ENCODE measurements at regions not wholly inside any gene's neighbourhood (a gene's known extent, or its start where the extent isn't known, plus 50 kb on each side); places are given as distances from the start of the nearest gene placed in this dataset.

DNA sequence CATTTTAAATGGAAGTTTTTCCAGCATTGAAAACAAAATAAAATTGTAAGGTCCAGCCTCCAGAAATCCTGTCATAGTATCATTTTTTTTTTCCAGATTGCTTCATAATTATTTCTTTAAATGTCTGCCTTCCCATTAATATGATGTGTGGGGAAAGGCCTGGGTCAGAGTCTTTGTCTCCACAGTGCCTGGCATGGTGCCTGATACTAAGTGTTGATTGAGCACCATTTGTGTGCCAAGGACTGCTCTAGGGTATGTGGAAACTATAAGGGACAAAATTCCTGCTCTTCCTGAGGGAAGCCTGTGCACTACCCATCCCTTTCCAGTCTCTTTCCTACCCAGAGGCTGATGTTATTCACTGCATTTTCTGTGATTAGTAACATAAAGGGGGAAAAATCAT lies 53.1 kb upstream of the BEND4 start:
- TF ChIP-seq POLR2A (IDR thresholded peaks at IDR 0.05): no peak
- TF ChIP-seq, protein P1, sequence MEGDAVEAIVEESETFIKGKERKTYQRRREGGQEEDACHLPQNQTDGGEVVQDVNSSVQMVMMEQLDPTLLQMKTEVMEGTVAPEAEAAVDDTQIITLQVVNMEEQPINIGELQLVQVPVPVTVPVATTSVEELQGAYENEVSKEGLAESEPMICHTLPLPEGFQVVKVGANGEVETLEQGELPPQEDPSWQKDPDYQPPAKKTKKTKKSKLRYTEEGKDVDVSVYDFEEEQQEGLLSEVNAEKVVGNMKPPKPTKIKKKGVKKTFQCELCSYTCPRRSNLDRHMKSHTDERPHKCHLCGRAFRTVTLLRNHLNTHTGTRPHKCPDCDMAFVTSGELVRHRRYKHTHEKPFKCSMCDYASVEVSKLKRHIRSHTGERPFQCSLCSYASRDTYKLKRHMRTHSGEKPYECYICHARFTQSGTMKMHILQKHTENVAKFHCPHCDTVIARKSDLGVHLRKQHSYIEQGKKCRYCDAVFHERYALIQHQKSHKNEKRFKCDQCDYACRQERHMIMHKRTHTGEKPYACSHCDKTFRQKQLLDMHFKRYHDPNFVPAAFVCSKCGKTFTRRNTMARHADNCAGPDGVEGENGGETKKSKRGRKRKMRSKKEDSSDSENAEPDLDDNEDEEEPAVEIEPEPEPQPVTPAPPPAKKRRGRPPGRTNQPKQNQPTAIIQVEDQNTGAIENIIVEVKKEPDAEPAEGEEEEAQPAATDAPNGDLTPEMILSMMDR (IDR thresholded peaks at IDR 0.05): no peak
- H3K4me3 ChIP-seq (ENCODE audit: low read depth, poor library complexity, severe bottlenecking): no peak overlapping the region
- DNase-seq (ENCODE audit: low spot score in 2 of 2): no peak
- intact Hi-C loops (cut with DNase I; ENCODE audit: low total_unique reads): loop anchor here (10.0 kb wide), 1 partner anchor 1999 kb away; no protein-coding TSS in a partner anchor

DNA sequence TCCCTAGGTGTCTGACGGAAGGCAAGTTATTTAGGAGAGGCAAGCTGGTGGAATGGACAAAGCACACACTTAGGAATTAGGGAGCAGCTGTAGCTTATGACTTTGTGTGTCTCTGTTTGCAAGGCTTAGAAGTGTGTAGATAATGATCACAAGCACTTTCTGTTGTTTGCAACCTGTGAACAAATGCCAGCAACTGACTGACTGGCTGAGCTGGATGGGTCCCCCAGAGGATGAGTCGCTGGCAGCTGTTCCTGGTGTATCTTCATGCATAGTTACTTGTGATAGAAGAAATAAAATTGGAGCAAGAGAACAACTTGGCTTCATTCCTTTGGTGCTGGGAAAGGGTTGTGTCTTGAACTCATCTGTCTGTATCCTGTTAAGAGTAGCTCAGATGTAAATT lies 64.2 kb upstream of the BEND4 start:
- 46 to 57% methylated on average over 2 of the region's 2 CpGs for WGBS, 2 donors
- intact Hi-C loops (cut with DNase I; ENCODE audit: low total_unique reads): no loop called here
- no peak overlapping the region for H3K4me3 ChIP-seq (ENCODE audit: low read depth, poor library complexity, severe bottlenecking)
- TF ChIP-seq POLR2A (IDR thresholded peaks at IDR 0.05): no peak
- TF ChIP-seq, protein P1 (IDR thresholded peaks at IDR 0.05): no peak
- no peak for DNase-seq (ENCODE audit: low spot score in 2 of 2)

DNA sequence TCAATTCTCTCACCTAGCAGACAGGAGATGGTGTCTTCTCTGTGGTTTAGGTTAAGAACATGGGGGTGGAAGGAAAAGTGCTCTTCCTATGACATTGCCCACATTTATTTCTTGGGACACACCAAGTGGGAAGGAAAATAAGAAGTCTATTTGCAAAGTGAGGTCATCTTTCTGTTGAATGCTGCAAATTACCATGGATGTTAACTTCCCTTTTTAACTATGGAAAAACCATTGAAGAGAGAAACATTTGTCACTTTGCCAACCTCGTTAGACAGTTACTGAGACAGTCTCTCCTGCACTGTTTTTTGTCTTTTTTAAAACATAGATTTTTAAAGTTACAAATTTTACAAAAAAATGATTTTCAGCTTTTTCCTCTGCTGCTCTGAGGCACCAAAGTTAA lies 72.8 kb upstream of the BEND4 start:
- no peak overlapping the region for H3K4me3 ChIP-seq (ENCODE audit: low read depth, poor library complexity, severe bottlenecking)
- WGBS, 2 donors: 36 to 40% methylated on average over 1 of the region's 1 CpG
- DNase-seq (ENCODE audit: low spot score in 2 of 2): no peak
- intact Hi-C loops (cut with DNase I; ENCODE audit: low total_unique reads): no loop called here
- TF ChIP-seq, protein P1 (IDR thresholded peaks at IDR 0.05): no peak
- TF ChIP-seq POLR2A (IDR thresholded peaks at IDR 0.05): no peak

DNA sequence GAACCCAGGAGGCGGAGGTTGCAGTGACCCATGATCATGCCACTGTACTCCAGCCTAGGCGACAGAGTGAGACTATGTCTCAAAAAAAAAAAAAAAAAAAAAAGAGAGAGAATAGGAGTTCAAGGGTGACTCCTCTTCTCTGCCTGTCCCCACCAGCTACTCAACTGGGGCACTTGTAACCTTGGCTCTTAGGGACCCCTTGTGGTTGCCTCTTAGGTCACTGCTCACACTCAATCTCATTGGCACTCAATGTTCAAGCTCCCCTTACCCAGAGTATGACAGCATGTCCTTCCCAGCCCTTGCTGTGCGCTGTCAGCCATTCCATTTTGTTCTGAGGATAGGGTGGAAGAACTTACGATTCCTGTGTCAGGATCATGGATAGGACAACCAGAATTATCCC lies 82.4 kb upstream of the BEND4 start:
- no peak for DNase-seq (ENCODE audit: low spot score in 2 of 2)
- TF ChIP-seq, protein P1 (IDR thresholded peaks at IDR 0.05): no peak
- TF ChIP-seq POLR2A (IDR thresholded peaks at IDR 0.05): no peak
- intact Hi-C loops (cut with DNase I; ENCODE audit: low total_unique reads): no loop called here
- WGBS, 2 donors: 92 to 95% methylated on average over 4 of the region's 4 CpGs
- no peak overlapping the region for H3K4me3 ChIP-seq (ENCODE audit: low read depth, poor library complexity, severe bottlenecking)

DNA sequence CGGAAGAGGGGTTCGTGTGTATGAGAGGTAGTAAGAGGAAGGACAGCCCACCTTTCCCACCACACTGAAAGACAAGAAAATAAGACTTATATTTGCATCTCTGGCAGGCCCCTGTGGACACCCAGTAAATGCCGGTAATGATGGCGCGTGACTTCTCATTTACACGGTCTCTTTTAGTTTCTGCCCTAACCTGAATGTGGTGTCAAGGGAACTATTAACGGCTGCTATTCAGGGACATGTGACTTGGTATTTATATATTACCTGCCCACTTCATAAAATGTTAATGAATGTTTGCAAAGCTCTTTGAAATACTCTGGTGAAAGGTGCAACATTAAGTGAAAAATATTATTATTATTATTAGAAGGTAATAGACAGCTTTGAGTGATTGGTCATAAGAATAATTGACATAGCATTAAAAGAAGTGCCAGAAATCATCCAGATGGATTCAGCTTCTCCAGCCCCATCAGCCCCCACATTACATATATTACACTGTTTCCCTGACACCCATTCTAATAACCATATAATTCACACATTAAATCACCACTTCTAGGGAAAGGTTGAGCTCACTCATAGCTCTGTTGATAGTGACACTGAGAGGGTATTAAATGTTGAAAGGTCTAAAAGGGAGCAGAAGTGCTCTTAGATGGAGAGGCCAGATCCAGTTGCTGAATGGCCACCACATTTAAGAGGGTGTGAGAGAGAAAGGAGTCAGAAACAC lies 83.0 kb upstream of the BEND4 start:
- no peak for DNase-seq (ENCODE audit: low spot score in 2 of 2)
- WGBS, 2 donors: 91 to 93% methylated on average over 7 of the region's 7 CpGs
- intact Hi-C loops (cut with DNase I; ENCODE audit: low total_unique reads): no loop called here
- H3K4me3 ChIP-seq (ENCODE audit: low read depth, poor library complexity, severe bottlenecking): no peak overlapping the region
- no peak for TF ChIP-seq POLR2A (IDR thresholded peaks at IDR 0.05)
- TF ChIP-seq, protein P1 (IDR thresholded peaks at IDR 0.05): no peak

DNA sequence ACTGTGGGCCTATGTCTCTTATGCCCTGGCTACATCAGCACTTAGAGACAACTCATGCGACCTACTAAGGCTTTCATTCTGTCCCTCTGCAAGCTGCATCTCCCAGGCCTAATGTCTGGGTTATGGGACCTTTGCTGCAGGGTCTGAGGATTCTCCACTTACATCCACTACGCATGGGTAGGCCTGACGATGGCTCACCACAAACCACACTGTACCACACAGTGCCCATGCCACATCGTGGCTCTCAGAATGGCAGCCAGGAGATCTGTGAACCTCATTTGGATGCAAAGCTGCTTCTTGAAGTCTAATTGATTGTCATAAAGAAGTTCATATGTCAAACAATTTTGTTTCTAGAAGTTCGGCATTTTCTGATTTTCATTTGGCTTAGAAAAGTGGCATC lies 84.6 kb upstream of the BEND4 start:
- no peak overlapping the region for H3K4me3 ChIP-seq (ENCODE audit: low read depth, poor library complexity, severe bottlenecking)
- intact Hi-C loops (cut with DNase I; ENCODE audit: low total_unique reads): no loop called here
- TF ChIP-seq, protein P1 (IDR thresholded peaks at IDR 0.05): no peak
- no peak for TF ChIP-seq POLR2A (IDR thresholded peaks at IDR 0.05)
- no peak for DNase-seq (ENCODE audit: low spot score in 2 of 2)
- WGBS, 2 donors: 87 to 88% methylated on average over 5 of the region's 5 CpGs
